ENCODE measurements at regions not wholly inside any gene's neighbourhood (a gene's known extent, or its start where the extent isn't known, plus 50 kb on each side); places are given as distances from the start of the nearest gene placed in this dataset.
"Not testable (repeated sequence)": the region's sequence is repeated elsewhere in the genome, so short reads cannot be mapped to it uniquely, and the experiment has no call there.

- H4K20me1 ChIP-seq (ENCODE audit: control insufficient read depth, insufficient read depth, low read length, poor library complexity, severe bottlenecking), result no peaks in the 10 kb centered on the region
- H3K9me3 ChIP-seq (ENCODE audit: control extremely low read depth in 1 of 3, control insufficient read depth in 2 of 3, insufficient read depth in 1 of 3, low read length in 2 of 3), result no peaks in the 10 kb centered on the region
- CTCF ChIA-PET, result interaction anchor here (1.0 to 8.4 kb wide), 3 partner anchors 157 to 672 kb away, joined by 4 to 86 read pairs (median 5); partner anchors contain the start of gene ACKR3
- POLR2A ChIA-PET, result no interaction called here
- H3K4me1 Mint-ChIP-seq, result no peaks in the 10 kb centered on the region
- peaks cover 0 to 4% (median 0%) of the 10 kb centered on the region in 4 experiments for H3K27me3 ChIP-seq (replicated peaks in 1 of 4; ENCODE audit: control extremely low read depth in 1 of 4, control insufficient read depth in 3 of 4, insufficient read depth in 4 of 4, low read length in 3 of 4)
- no peak overlapping the region for H3K4me3 Mint-ChIP-seq
- 97% methylated on average over 5 of the region's 9 CpGs for WGBS (ENCODE audit: insufficient coverage)
- H3K79me2 ChIP-seq (ENCODE audit: control insufficient read depth, insufficient read depth, low read length), result no peaks in the 10 kb centered on the region
- DNase-seq (no peak), ATAC-seq (ENCODE audit: low read depth) (no peak)
- H3K27ac Mint-ChIP-seq, result no peak overlapping the region
- H3K27ac ChIP-seq (ENCODE audit: low read length in 2 of 2), result no peak overlapping the region
- H3K27me3 Mint-ChIP-seq, result peaks cover 14% of the 10 kb centered on the region
- H3K4me2 ChIP-seq (replicated peaks; ENCODE audit: low read depth, low read length, poor library complexity, severe bottlenecking), result no peak overlapping the region
- intact Hi-C loops (cut with micrococcal nuclease), result no loop called here
- H3K9me3 Mint-ChIP-seq (ENCODE audit: insufficient read depth), result no peaks in the 10 kb centered on the region
- TF ChIP-seq EZH2 (IDR thresholded peaks at IDR 0.05; ENCODE audit: borderline replicate concordance, insufficient read depth, low read depth, low read length, poor library complexity, severe bottlenecking) (no peak), CTCF (IDR thresholded peaks at IDR 0.05) (no peak)
- no peaks in the 10 kb centered on the region for H3K36me3 ChIP-seq (replicated peaks in 1 of 2; ENCODE audit: control extremely low read depth in 1 of 2, control insufficient read depth in 1 of 2, extremely low read depth in 1 of 2, insufficient read depth in 2 of 2, low read length in 1 of 2)
- H3K9ac ChIP-seq (ENCODE audit: low read length), result no peak overlapping the region
- H3K4me3 ChIP-seq (ENCODE audit: control extremely low read depth in 1 of 5, extremely low read depth in 1 of 5, insufficient read depth in 1 of 5, low read depth in 2 of 5, low read length in 4 of 5), result no peak overlapping the region
- H3K4me1 ChIP-seq (ENCODE audit: control insufficient read depth in 2 of 2, insufficient read depth in 2 of 2, low read length in 2 of 2), result no peaks in the 10 kb centered on the region
- H2AFZ ChIP-seq (ENCODE audit: insufficient read depth, low read depth, low read length, poor library complexity, severe bottlenecking), result no peak overlapping the region
Observed at GRCh38 chr2:236355911-236356310, 91.7 kb upstream of the ASB18 start.

- intact Hi-C loops (cut with micrococcal nuclease); H3K36me3 ChIP-seq (replicated peaks in 1 of 2; ENCODE audit: control extremely low read depth in 1 of 2, control insufficient read depth in 1 of 2, extremely low read depth in 1 of 2, insufficient read depth in 2 of 2, low read length in 1 of 2); H4K20me1 ChIP-seq (ENCODE audit: control insufficient read depth, insufficient read depth, low read length, poor library complexity, severe bottlenecking); H3K4me2 ChIP-seq (replicated peaks; ENCODE audit: low read depth, low read length, poor library complexity, severe bottlenecking); POLR2A ChIA-PET; H2AFZ ChIP-seq (ENCODE audit: insufficient read depth, low read depth, low read length, poor library complexity, severe bottlenecking); H3K27ac Mint-ChIP-seq; H3K9me3 ChIP-seq (ENCODE audit: control extremely low read depth in 1 of 3, control insufficient read depth in 2 of 3, insufficient read depth in 1 of 3, low read length in 2 of 3); H3K79me2 ChIP-seq (ENCODE audit: control insufficient read depth, insufficient read depth, low read length); ATAC-seq (ENCODE audit: low read depth); H3K4me3 Mint-ChIP-seq; DNase-seq; H3K27ac ChIP-seq (ENCODE audit: low read length in 2 of 2); H3K9me3 Mint-ChIP-seq (ENCODE audit: insufficient read depth); H3K4me1 ChIP-seq (ENCODE audit: control insufficient read depth in 2 of 2, insufficient read depth in 2 of 2, low read length in 2 of 2); H3K4me1 Mint-ChIP-seq; H3K9ac ChIP-seq (ENCODE audit: low read length); H3K27me3 ChIP-seq (replicated peaks in 1 of 4; ENCODE audit: control extremely low read depth in 1 of 4, control insufficient read depth in 3 of 4, insufficient read depth in 4 of 4, low read length in 3 of 4); H3K4me3 ChIP-seq (ENCODE audit: control extremely low read depth in 1 of 5, extremely low read depth in 1 of 5, insufficient read depth in 1 of 5, low read depth in 2 of 5, low read length in 4 of 5): not testable (repeated sequence)
- no CpG with 5 or more reads among the region's 11 CpGs for WGBS (ENCODE audit: insufficient coverage)
- H3K27me3 Mint-ChIP-seq, result peaks cover 13% of the 10 kb centered on the region
- CTCF ChIA-PET, result interaction anchor here (1.0 to 8.4 kb wide), 2 partner anchors 214 to 671 kb away, joined by 5 to 86 read pairs; partner anchors contain the start of gene ACKR3
Observed at GRCh38 chr2:236356321-236356720, 92.1 kb upstream of the ASB18 start.

GRCh38 chr2:236358482-236358881 is 94.3 kb upstream of the ASB18 start:
- H3K4me3 Mint-ChIP-seq; H3K9ac ChIP-seq (ENCODE audit: low read length); H3K36me3 ChIP-seq (replicated peaks in 1 of 2; ENCODE audit: control extremely low read depth in 1 of 2, control insufficient read depth in 1 of 2, extremely low read depth in 1 of 2, insufficient read depth in 2 of 2, low read length in 1 of 2); H3K27me3 ChIP-seq (replicated peaks in 1 of 4; ENCODE audit: control extremely low read depth in 1 of 4, control insufficient read depth in 3 of 4, insufficient read depth in 4 of 4, low read length in 3 of 4); H3K4me1 Mint-ChIP-seq; H3K4me2 ChIP-seq (replicated peaks; ENCODE audit: low read depth, low read length, poor library complexity, severe bottlenecking); H3K9me3 Mint-ChIP-seq (ENCODE audit: insufficient read depth); H3K79me2 ChIP-seq (ENCODE audit: control insufficient read depth, insufficient read depth, low read length); H3K9me3 ChIP-seq (ENCODE audit: control extremely low read depth in 1 of 3, control insufficient read depth in 2 of 3, insufficient read depth in 1 of 3, low read length in 2 of 3); H2AFZ ChIP-seq (ENCODE audit: insufficient read depth, low read depth, low read length, poor library complexity, severe bottlenecking); CTCF ChIA-PET; ATAC-seq (ENCODE audit: low read depth); H3K27me3 Mint-ChIP-seq; intact Hi-C loops (cut with micrococcal nuclease); POLR2A ChIA-PET; H3K4me3 ChIP-seq (ENCODE audit: control extremely low read depth in 1 of 5, extremely low read depth in 1 of 5, insufficient read depth in 1 of 5, low read depth in 2 of 5, low read length in 4 of 5); H4K20me1 ChIP-seq (ENCODE audit: control insufficient read depth, insufficient read depth, low read length, poor library complexity, severe bottlenecking); H3K4me1 ChIP-seq (ENCODE audit: control insufficient read depth in 2 of 2, insufficient read depth in 2 of 2, low read length in 2 of 2); H3K27ac Mint-ChIP-seq; H3K27ac ChIP-seq (ENCODE audit: low read length in 2 of 2); DNase-seq: not testable (repeated sequence)
- no CpG with 5 or more reads among the region's 10 CpGs for WGBS (ENCODE audit: insufficient coverage)

Data from B cell (primary cell).